SW480 (cell line): ENCODE measurements at regions not wholly inside any gene's neighbourhood (a gene's known extent, or its start where the extent isn't known, plus 50 kb on each side); places are given as distances from the start of the nearest gene placed in this dataset.
"Not testable (repeated sequence)": the region's sequence is repeated elsewhere in the genome, so short reads cannot be mapped to it uniquely, and the experiment has no call there.

Source experiments
- DNase-seq: peaks from one replicate; pipeline ENCODE4 v3.0.0-alpha.2; 2016; ENCODE audit warnings: low spot score

DNA sequence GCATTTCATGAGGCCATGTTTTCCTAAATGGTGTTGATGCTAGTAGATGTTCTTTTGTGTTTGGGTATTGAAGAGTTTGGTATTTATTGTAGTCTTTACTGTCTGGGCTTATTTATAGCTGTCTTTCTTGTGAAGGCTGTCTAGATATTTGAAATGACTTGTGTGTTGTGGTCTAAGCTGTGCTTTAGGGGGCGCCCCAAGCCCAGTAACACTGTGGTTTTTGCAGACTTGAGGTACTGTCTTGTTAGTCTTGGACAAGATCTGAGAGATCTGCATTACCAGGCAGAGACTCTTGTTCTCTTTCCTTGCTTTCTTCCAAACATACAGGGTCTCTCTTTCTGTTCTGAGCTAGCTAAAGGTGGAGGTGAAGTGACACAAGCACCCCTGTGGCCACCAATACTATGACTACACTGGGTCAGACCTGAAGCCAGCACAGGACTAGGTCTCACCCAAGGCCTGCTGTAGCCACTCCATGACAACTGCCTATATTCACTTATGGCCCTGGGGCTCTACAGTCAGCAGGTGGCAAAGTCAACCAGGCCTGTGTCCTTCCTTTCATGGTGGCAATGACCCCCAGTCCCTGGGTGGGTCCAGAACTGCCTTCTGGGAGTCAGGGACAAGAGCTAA is 152.1 kb upstream of the TBC1D5 start:
- DNase-seq: peak; percentile 2

DNA sequence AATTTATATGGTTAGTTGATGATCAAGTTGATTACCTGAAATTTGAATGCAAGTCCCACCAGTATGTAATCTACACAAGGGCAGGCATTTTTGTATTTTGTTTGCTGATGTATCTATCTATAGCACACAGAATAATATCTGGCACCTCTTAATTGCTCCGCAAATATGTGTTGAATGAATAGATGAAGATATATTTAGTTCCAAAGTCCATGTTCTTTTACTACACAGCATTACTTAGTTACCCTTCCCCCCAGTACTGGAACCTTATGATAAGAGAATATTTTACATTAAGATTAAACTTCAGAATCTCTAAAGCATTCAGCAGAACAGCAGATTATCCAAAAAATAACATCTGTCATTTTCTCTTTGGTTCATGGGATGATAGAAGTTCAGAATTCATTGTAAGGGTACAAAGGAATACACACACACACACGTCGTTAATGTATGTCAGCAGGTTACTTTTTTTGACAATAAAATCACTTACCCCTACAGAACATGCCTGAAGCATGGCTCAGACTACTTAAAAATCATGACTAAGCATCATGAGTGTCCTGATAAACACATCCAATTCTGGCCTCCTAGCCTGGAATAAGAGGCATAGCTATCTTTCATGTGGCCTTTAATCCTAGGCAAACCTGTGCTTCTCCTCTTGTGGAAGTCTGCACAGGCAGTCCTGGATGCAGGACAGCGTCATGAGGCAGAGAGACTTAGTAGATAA is 148.9 kb upstream of the TBC1D5 start:
- DNase-seq: peak; percentile 1

DNA sequence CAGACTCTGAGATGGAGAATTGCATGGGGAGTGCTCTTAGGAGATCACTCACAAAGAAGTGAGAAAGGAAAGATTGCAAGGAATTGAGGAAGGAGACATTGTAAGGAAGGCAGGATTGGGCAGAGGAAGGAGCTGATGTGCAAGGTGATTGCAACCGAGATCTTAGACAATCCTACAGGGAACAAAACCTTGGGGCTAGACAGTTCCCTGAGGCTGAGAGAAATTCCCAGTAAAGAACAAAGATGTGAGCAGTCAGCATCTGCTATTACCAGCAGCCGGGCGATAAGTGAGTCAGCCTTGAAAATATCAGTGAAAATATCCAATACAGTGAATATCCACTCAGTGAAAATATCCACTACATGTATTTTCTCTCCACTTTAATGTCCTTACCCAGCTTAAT is 143.6 kb upstream of the TBC1D5 start:
- no peak for DNase-seq

DNA sequence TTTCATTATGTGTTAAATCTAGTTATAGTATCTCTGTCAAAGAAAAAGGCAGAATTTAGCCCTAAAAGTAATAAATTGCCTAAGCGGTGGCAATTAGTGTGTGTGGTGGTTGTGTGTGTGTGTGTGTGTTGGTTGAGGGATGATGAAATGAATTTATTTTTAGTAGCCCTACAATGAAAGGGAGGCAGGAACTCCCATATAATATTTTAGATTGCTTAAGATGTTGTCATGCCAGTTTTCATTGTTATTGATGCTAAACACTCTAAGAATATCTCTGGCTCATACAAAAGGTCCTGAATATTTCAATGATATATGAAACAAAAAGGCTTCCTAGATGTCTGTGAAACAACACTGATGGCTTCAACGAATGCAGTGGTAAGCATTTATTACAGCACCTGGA is 140.6 kb upstream of the TBC1D5 start:
- DNase-seq: no peak

DNA sequence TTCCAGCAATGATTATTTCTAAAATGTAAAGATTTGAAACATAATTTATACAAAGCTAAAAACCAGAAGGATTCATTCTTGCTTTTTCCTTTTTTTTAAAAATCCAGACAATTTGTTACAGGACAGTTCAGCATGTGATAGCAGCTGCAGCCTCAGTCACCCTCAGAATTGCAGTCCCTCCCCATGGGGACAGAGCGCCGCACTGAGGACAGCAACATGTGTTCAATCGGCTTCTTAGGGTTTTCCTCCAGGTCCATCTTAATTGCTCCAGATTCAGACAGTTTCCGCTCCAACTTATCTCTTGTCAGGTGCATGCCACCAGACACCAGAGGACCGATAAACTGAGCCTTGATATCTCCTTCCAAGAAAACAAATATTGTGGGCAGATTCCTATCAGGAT is 134.9 kb upstream of the TBC1D5 start:
- DNase-seq: no peak

DNA sequence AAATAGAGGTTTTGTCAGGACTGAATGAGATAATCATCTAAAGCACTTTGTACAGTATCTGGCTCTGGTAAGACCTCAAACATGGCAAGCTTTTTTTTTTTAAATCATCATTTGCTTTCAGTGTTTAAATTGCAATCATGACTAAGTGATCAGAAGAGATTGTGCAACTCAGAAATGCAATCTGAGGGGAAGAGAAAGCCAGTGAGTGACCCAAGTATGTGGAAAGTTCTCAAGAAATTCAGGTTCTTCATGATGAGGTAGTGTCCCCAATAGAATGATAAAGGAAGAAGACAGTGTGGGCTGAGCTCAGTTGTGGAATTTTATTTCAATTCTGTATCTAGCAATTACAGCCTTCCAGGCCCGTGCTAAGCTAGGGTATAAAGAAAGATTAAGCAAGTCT is 132.2 kb upstream of the TBC1D5 start:
- DNase-seq: no peak

DNA sequence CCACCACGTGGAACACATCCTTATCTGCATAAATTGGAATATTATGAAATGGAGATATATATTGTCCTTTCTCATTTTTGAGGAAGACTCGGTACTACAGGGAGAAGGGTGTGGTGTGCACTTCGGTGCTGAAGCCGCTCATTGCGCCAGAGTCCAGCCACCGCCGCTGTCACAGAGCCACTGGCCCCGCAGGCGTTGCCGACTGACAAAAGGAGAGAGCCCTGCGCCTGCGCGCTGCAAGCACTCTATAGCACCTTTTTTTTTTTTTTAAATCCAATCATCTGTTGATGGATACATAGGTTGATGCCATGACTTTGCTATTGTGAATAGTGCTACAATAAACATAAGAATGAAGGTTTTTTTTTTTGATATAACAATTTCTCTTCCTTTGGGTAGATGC is 130.0 kb upstream of the TBC1D5 start:
- no peak for DNase-seq

DNA sequence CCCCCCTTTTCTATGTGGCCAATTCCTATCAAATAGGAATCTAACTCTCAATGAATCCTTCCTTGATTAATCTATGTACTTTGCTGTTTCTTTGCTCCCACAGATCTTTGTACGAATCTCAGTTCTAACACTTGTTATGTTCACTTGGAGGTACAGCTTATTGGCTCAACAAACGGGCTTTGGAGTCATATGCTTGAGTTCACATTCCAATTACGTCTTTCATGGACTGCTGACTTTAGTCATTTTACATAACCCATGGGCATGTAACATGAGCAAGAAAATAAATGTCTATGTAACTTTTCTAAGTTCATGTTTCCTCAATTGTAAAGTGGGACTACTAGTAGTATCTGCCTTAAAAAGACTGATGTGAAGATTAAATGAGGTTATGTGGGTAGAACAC is 123.2 kb upstream of the TBC1D5 start:
- DNase-seq: no peak

DNA sequence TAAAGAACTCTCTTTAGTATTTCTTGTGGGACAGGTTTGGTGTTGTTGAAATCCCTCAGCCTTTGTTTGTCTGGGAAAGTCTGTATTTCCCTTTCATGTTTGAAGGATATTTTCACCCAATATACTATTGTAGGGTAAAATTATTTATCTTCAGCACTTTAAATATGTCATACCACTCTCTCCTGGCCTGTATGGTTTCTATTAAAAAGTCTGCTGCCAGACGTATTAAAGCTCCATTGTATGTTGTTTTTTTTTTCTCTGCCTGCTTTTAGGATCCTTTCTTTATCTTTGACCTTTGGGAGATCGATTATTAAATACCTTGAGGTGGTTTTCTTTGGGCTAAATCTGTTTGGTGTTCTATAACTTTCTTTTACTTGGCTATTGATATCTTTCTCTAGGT is 119.0 kb upstream of the TBC1D5 start:
- DNase-seq: no peak

DNA sequence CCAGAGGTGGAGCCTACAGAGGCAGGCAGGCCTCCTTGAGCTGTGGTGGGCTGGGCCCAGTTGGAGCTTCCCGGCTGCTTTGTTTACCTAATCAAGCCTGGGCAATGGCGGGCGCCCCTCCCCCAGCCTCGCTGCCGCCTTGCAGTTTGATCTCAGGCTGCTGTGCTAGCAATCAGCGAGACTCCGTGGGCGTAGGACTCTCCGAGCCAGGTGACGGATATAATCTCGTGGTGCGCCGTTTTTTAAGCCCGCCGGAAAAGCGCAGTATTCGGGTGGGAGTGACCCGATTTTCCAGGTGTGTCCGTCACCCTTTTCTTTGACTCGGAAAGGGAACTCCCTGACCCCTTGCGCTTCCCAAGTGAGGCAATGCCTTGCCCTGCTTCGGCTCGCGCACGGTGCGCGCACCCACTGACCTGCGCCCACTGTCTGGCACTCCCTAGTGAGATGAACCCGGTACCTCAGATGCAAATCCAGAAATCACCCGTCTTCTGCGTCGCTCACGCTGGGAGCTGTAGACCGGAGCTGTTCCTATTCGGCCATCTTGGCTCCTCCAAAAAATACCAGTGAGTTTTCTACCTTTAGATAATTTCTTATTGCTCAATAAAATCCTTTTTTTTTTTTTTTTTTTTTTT is 118.5 kb upstream of the TBC1D5 start:
- not testable (repeated sequence) for DNase-seq

DNA sequence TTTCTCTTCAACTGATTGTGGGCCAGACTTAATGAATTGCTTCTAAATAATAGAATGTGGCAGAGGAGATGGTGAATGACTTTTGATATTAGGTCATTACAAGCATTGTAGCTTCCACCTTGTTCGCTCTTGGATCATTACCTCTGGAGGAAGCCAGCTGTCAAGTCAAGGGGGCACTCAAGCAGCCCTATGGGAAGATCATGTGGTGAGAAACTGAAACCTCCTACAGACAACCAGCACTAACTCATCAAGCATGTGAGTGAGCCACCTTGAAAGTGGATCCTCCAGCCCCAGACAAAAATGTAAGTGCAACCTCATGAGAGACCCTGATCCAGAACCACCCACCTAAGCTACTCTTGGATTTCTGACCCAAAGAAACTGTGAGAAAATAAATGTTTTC is 109.8 kb upstream of the TBC1D5 start:
- DNase-seq: no peak

DNA sequence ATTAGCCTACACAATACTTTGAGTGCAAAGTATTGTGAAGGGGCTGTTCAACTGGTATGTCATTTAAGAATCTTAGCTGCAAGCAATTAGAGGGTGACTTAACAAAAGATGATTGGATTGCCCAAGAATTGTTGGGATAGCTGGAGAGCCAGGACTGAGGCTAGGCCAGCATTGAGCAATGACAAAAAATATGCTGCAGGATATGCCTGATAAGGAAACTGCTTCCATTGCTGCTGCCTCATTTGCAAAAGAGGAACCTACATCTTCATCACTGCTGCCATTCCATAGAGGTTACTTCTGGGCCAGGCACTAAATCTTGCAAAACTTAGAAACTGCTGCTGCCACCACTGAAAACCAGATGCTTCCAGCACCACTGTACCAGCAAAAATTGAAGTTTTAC is 108.0 kb upstream of the TBC1D5 start:
- no peak for DNase-seq

DNA sequence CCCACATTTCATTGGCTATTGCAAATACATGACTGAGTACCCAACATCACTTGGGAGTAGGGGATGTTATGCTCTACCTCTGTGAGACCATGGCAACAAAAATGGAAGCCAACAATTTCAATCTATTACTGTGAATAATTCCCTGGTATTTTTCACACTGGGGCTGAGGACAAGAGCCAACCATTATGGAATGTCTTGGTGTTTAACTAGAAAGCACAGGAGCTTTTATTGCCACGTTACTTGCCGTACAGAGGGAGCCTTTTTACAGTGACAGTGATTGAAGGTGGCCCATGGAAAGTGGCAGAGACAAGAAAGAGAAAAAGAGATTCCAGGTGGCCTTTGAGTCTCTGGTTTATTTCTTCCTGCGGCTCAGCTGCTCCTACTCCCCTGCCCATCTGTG is 105.7 kb upstream of the TBC1D5 start:
- no peak for DNase-seq

DNA sequence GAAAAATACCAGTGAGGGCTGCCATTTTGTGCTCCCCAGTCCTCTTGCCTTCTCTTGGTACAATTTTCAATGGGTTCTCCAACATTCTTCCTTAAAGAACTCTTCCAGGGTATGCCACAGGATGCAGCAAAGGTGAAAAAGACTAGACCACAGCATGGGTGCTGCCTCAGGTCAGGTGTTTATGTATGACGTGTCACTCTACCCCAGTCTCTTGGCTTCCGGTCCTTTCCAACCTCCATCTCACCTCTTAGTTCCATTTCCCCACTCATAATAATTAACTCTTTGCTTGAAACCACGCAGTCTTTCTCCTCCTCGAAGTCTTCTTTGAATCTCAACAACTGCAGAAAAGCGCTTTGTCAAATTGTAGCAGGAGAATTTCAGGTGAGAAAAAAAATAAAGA is 104.7 kb upstream of the TBC1D5 start:
- no peak for DNase-seq

DNA sequence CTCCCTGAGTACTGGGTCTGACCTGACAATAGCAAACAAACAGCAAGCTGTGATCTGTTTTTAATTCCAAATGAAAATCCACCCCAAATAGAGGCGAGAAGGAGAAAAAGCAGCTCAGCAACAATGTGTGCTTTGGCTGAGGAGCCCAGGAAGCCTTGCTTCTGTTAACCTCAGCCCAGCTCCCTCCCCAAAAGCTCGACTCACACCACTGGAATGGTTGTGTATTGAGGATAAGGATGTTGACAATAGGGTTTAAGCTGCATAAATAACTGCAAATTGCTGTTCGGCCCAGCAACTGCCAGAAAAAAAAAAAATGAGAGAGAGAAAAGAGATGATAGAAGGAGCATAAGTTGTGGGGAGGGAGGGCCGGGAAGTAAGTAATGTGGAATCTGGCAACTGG is 104.0 kb upstream of the TBC1D5 start:
- DNase-seq: no peak

DNA sequence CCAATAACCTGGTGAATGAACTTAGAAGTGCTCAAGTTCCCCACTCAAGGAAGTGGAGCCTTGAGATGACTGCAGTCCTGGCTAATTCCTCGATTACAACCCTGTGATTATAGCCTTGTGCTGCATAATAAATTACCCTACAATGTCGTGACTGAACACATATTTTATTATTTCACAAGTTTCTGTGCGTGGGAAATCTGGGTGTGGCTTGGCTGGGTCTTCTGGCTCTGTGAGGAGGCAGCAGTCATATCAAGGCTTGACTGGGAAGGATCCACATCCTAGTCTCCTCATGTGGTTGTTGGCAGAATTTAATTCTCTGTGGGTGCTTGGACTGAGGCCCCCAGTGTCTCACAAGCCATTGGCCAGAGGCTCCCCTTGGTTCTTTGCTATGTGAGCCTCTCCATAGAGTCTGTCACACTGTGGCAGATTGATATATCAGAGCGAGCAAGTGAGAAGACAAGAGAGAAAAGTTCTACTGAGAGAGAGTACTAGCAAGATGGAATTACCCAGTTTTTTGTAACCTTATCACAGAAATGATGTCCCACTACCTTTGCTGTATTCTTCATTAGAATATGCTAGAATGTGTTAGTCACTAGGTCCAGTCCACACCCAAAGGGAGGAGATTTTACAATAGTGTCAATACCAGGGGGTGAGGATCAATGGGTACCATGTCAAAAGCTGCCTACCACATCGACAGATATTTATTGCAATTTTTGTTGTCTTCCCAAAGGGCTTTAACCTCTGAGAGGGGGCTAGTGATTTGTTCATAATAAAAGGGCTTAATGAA is 102.8 kb upstream of the TBC1D5 start:
- DNase-seq: no peak

DNA sequence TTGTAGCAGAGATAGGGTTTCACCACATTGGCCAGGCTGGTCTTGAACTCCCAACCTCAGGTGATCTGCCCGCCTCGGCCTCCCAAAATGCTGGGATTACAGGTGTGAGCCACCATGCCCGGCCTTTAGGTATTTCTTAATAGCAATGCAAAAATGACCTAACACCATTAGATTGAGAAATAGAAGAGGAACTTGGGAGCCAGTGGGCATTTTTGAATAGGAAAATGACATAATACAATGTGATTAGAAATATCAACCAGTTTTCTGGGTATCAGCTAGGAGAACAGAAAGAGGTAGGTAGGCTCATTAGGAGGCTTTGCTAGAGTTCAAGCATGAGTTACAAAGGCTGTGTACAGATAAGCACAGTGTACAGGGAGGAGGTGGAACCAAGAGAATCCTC is 101.8 kb upstream of the TBC1D5 start:
- DNase-seq: no peak

DNA sequence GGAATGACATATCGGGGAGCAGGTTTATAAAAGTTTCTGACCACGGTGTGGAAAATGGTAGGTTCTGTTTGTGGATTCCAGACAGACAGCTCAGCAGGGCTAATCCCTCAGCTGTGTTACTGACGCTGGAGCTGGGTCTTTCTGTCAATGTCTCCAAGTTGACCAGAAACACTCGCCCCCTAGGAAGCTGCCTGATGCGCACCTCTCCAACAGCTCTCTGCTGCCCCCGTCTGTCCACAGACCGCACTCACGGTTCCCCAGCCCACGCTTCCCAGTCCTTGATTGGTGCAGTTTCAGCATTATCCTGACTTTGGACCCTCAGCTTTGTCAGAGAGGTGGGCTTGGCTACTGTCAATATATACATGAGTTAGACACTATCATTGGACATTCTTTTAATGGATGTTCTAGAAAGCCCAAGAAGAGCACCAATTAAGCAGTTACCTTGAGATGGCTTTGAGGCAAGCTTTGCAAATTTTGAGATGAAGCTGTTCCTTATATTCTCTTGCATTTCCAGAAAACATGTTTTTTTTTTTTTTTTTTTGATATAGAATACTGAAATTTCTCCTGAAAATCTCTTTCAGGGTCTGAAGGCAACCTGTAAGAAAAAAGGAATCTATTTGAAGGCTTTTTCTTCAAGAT is 98.9 kb upstream of the TBC1D5 start:
- peak; percentile 51 for DNase-seq

DNA sequence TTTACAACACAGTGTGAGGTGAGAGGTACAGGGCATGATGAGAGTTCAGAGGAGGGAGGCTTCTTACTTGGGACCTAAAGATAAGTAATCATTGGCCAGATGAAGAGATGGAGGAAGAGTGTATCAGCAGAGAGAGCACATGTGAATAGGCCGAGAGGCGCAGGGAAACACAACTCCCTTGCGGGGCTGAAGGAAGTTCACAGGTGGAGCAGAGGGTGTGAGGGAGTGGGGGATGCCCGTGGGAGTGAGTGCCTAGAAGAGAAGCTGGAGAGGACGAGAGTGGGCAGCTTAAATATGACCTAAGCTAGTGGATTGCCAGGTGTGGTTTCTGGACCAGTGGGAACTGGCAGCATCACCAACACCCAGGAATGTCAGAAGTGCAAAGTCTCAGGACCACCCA is 98.2 kb upstream of the TBC1D5 start:
- no peak for DNase-seq

DNA sequence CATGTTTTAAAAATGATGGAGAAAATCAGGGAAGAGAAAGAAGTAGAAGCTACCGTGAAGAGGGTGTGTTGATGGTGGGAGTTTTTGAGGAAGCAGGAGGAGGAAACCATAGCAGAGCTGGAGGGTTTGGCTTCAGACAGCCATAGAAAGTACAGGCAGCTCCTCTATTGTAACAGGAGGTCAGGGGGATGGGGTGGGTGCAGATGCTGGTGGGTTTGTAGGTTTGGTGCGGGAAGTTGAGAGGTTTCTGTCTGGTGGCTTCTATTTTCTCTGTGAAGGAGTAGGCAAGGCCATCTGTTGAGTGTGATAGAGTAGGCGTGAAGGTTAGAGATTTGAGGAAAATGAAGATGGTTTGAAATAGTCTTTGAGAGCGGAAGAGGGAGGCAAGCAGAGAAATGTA is 97.7 kb upstream of the TBC1D5 start:
- no peak for DNase-seq

DNA sequence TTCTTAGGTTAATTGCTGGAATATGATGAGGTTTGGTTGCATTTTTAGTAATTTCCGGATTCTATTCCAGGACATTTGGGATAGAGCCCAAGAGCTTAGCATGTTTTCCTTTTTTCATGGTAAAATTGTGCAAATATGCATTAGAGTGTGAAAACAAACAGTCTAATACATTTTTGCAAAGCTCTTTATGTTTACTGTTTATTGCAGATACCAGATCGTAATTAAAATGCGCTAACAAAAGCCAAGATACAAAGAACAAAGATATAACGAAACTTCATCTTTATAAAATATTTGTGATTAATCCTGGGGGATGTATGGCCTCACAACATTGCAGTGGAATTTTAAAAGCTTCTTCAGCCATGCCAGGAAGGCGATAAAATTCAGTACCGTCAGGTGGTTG is 94.5 kb upstream of the TBC1D5 start:
- DNase-seq: no peak

DNA sequence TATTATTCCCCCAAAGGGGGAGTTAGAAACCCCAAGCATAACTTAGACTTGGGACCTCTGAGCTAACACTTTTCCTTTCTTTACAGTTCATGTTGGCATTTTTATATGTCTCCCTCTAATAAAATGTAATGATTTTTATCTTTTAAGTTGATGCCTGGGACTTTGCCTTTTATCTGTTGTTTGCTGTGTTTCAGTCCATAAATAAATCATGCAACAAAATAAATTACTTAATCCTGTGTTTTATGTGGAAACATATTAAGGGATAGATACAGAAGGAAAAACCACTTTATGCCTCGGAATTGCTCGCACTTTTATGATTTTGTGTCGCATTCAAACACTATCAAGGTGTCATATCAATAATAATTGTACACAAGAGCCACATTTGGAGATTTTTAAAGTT is 93.7 kb upstream of the TBC1D5 start:
- no peak for DNase-seq
